Neural cell (in vitro differentiated cells): ENCODE measurements at regions not wholly inside any gene's neighbourhood (a gene's known extent, or its start where the extent isn't known, plus 50 kb on each side); places are given as distances from the start of the nearest gene placed in this dataset.

Source experiments
- CTCF ChIP-seq: fragments of 450-650 bp; IDR thresholded peaks from 2 replicates; pipeline ENCODE4 v1.5.1; 2014; ENCODE audit warnings: antibody characterized with exemption, mild to moderate bottlenecking, moderate library complexity; ENCODE audit not compliant: poor library complexity, severe bottlenecking
- EZH2 ChIP-seq: fragments of 200-600, 300-800 bp; shearing (Covaris generic), sonication (generic); IDR thresholded peaks from 2 replicates; pipeline ENCODE4 v1.6.1; 2014; ENCODE audit warnings: antibody characterized with exemption, low read length, borderline replicate concordance, mild to moderate bottlenecking; ENCODE audit not compliant: insufficient read depth, poor library complexity, severe bottlenecking

GRCh38 chr1:56189946-56190805 is 389.2 kb downstream of the PLPP3 start:
- peak; percentile 18 for TF ChIP-seq CTCF
- no peak for TF ChIP-seq EZH2
